ENCODE measurements at regions not wholly inside any gene's neighbourhood (a gene's known extent, or its start where the extent isn't known, plus 50 kb on each side); places are given as distances from the start of the nearest gene placed in this dataset.

DNA sequence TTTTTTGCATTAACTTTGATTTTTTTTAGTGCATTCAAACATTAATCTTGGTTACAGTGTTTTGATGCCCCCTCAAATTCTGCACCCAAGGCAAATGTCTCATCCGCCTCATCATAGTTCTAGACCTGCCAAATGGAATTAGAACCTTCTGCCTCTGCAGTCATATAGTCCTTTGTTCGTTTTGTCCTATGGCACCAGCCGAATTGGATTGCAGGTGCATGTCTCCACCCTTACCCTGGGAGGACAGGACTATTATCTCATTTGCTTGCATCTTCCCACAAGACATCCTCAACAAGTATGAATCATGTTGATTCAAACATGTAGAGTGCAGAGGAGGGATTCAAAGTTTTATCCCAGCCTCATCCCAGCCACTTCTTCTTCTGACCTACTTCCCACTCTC lies 579.1 kb downstream of the VRK1 start:
- TF ChIP-seq RFX5 (IDR thresholded peaks at IDR 0.05; ENCODE audit: low read depth, low read length): no peak
- TF ChIP-seq, protein P1, sequence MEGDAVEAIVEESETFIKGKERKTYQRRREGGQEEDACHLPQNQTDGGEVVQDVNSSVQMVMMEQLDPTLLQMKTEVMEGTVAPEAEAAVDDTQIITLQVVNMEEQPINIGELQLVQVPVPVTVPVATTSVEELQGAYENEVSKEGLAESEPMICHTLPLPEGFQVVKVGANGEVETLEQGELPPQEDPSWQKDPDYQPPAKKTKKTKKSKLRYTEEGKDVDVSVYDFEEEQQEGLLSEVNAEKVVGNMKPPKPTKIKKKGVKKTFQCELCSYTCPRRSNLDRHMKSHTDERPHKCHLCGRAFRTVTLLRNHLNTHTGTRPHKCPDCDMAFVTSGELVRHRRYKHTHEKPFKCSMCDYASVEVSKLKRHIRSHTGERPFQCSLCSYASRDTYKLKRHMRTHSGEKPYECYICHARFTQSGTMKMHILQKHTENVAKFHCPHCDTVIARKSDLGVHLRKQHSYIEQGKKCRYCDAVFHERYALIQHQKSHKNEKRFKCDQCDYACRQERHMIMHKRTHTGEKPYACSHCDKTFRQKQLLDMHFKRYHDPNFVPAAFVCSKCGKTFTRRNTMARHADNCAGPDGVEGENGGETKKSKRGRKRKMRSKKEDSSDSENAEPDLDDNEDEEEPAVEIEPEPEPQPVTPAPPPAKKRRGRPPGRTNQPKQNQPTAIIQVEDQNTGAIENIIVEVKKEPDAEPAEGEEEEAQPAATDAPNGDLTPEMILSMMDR (conservative IDR thresholded peaks at IDR 0.05; ENCODE audit: low read depth, low read length): no peak
- TF ChIP-seq MAZ (IDR thresholded peaks at IDR 0.05; ENCODE audit: borderline replicate concordance, low read depth, low read length): no peak
- TF ChIP-seq BHLHE40 (IDR thresholded peaks at IDR 0.05; ENCODE audit: low read depth, low read length): no peak
- no peak for TF ChIP-seq POLR2A (IDR thresholded peaks at IDR 0.05; ENCODE audit: low read depth, low read length)
- no peak for TF ChIP-seq MAFK (IDR thresholded peaks at IDR 0.05; ENCODE audit: low read depth, low read length)
- TF ChIP-seq, protein P2, sequence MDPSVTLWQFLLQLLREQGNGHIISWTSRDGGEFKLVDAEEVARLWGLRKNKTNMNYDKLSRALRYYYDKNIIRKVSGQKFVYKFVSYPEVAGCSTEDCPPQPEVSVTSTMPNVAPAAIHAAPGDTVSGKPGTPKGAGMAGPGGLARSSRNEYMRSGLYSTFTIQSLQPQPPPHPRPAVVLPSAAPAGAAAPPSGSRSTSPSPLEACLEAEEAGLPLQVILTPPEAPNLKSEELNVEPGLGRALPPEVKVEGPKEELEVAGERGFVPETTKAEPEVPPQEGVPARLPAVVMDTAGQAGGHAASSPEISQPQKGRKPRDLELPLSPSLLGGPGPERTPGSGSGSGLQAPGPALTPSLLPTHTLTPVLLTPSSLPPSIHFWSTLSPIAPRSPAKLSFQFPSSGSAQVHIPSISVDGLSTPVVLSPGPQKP (IDR thresholded peaks at IDR 0.05; ENCODE audit: borderline replicate concordance, low read depth, low read length): no peak
- no peak for TF ChIP-seq CEBPB (IDR thresholded peaks at IDR 0.05; ENCODE audit: low read depth, low read length)
- TF ChIP-seq, protein P3, sequence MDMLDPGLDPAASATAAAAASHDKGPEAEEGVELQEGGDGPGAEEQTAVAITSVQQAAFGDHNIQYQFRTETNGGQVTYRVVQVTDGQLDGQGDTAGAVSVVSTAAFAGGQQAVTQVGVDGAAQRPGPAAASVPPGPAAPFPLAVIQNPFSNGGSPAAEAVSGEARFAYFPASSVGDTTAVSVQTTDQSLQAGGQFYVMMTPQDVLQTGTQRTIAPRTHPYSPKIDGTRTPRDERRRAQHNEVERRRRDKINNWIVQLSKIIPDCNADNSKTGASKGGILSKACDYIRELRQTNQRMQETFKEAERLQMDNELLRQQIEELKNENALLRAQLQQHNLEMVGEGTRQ (IDR thresholded peaks at IDR 0.05; ENCODE audit: low read depth, low read length): no peak
- TF ChIP-seq CHD1 (IDR thresholded peaks at IDR 0.05; ENCODE audit: low read depth, low read length): no peak
- TF ChIP-seq NFE2L2 (IDR thresholded peaks at IDR 0.05; ENCODE audit: low read depth, low read length): no peak
- TF ChIP-seq RCOR1 (IDR thresholded peaks at IDR 0.05; ENCODE audit: insufficient replicate concordance, low read length): no peak
- TF ChIP-seq RAD21 (IDR thresholded peaks at IDR 0.05; ENCODE audit: low read length): no peak
- no peak for TF ChIP-seq MXI1 (IDR thresholded peaks at IDR 0.05; ENCODE audit: borderline replicate concordance, low read depth, low read length)
- TF ChIP-seq FOS (IDR thresholded peaks at IDR 0.05; ENCODE audit: low read depth, low read length): no peak
- TF ChIP-seq SMC3 (IDR thresholded peaks at IDR 0.05; ENCODE audit: low read depth, low read length): no peak
- Histone ChIP-seq H3K23ac (ENCODE audit: low read depth, low read length) (no peak overlapping the region), H2BK20ac (ENCODE audit: low read depth, low read length) (no peak overlapping the region), H3K27me3 (ENCODE audit: control insufficient read depth, insufficient read depth, low read length) (no peaks in the 10 kb centered on the region), H3K9me1 (ENCODE audit: insufficient read depth, low read length) (no peaks in the 10 kb centered on the region), H2AK5ac (ENCODE audit: low read depth, low read length) (no peak overlapping the region), H2BK120ac (ENCODE audit: low read depth, low read length) (no peak overlapping the region), H3K9ac (ENCODE audit: low read depth, low read length) (no peak overlapping the region), H4K91ac (ENCODE audit: insufficient read depth, low read depth, low read length) (no peak overlapping the region), H3K56ac (ENCODE audit: extremely low read depth, insufficient read depth, low read length) (no peak overlapping the region), H3K4me1 (ENCODE audit: control insufficient read depth, insufficient read depth, low read length) (no peaks in the 10 kb centered on the region), H3K4ac (ENCODE audit: low read depth, low read length) (no peak overlapping the region), H3K4me3 (ENCODE audit: insufficient read depth, low read depth, low read length) (no peak overlapping the region), H3K36me3 (ENCODE audit: control insufficient read depth, insufficient read depth, low read length) (no peaks in the 10 kb centered on the region), H4K5ac (ENCODE audit: low read depth, low read length) (no peak overlapping the region), H3K27ac (ENCODE audit: insufficient read depth, low read length) (no peak overlapping the region), H2AK9ac (replicated peaks; ENCODE audit: low read depth, low read length, poor library complexity) (no peak overlapping the region), H2BK15ac (ENCODE audit: low read depth, low read length) (no peak overlapping the region), H3K14ac (replicated peaks; ENCODE audit: low read depth, low read length) (no peak overlapping the region), H3K18ac (ENCODE audit: low read depth, low read length) (no peak overlapping the region), H2BK5ac (ENCODE audit: low read depth, low read length, poor library complexity, severe bottlenecking) (no peak overlapping the region), H3K4me2 (ENCODE audit: low read depth, low read length) (no peak overlapping the region), H4K8ac (ENCODE audit: low read depth in 2 of 2, low read length in 2 of 2) (no peak overlapping the region), H3K9me3 (ENCODE audit: control insufficient read depth, insufficient read depth, low read length) (peaks cover 27% of the 10 kb centered on the region), H4K20me1 (ENCODE audit: insufficient read depth, low read length) (no peaks in the 10 kb centered on the region), H2AFZ (replicated peaks; ENCODE audit: low read length, poor library complexity) (no peak overlapping the region), H3K79me1 (ENCODE audit: low read depth in 1 of 2, low read length in 2 of 2) (no peaks in the 10 kb centered on the region)
- intact Hi-C loops (cut with micrococcal nuclease) (no loop called here), dilution Hi-C loops (cut with HindIII; ENCODE audit: low sequenced_read_pairs, unreplicated experiment) (no loop called here), in situ Hi-C loops (cut with MboI; ENCODE audit: low sequenced_read_pairs) (no loop called here)
- no TSS peak for BruUV-seq (replicated peaks)
- ChIA-PET CTCF (no interaction called here), POLR2A (ENCODE audit: unreplicated experiment) (no interaction called here)
- ATAC-seq (ENCODE audit: low read depth) (no peak), DNase-seq (no peak)
- 33% methylated on average over 1 of the region's 3 CpGs; no CpG with 5 or more reads in 1 of the 2 experiments for WGBS, 2 experiments (ENCODE audit: extremely low coverage in 2 of 2, insufficient read length in 1 of 2)

Measured in IMR-90 (cell line).